OCI-LY3 (cell line): ENCODE measurements at regions not wholly inside any gene's neighbourhood (a gene's known extent, or its start where the extent isn't known, plus 50 kb on each side); places are given as distances from the start of the nearest gene placed in this dataset.

ENCODE experiments used
- H2AFZ ChIP-seq: fragments of 200-600, 300-600 bp; shearing (Covaris generic); 2 replicates; pipeline ENCODE4 v1.6.0; 2014; ENCODE audit warnings: antibody characterized with exemption, low read depth, low read length
- H3K27ac ChIP-seq: fragments of 200-600, 300-600 bp; sonication (generic); 2 replicates; pipeline ENCODE4 v1.5.1; 2014; ENCODE audit warnings: mild to moderate bottlenecking, low read length, moderate library complexity, mixed read lengths
- H3K27me3 ChIP-seq: fragments of 200-600, 300-600 bp; sonication (generic); 2 replicates; pipeline ENCODE4 v1.6.1; 2014; ENCODE audit warnings: low read depth, low read length, mixed read lengths
- H3K36me3 ChIP-seq: fragments of 200-600, 300-600 bp; sonication (generic); replicated peaks from 2 replicates; pipeline ENCODE3; 2014; ENCODE audit warnings: low read depth, low read length, mixed read lengths
- H3K4me1 ChIP-seq: fragments of 300-600, 200-600 bp; sonication (generic); 2 replicates; pipeline ENCODE4 v1.6.1; 2014; ENCODE audit warnings: low read length, mixed read lengths
- H3K4me2 ChIP-seq: fragments of 200-600, 300-600 bp; sonication (generic); 2 replicates; pipeline ENCODE4 v1.6.1; 2014; ENCODE audit warnings: low read length, mixed read lengths
- H3K4me3 ChIP-seq: fragments of 300-600, 200-600 bp; sonication (generic); 2 replicates; pipeline ENCODE4 v1.5.1; 2014; ENCODE audit warnings: antibody characterized with exemption, mild to moderate bottlenecking, low read length, moderate library complexity
- H3K79me2 ChIP-seq: fragments of 300-600, 200-600 bp; shearing (Covaris generic); 2 replicates; pipeline ENCODE4 v1.6.1; 2014; ENCODE audit warnings: mild to moderate bottlenecking, low read length, mixed read lengths
- H3K9ac ChIP-seq: fragments of 300-600, 200-600 bp; shearing (Covaris generic); 2 replicates; pipeline ENCODE4 v1.6.0; 2014; ENCODE audit warnings: mild to moderate bottlenecking, low read length, moderate library complexity
- H3K9me3 ChIP-seq: fragments of 200-600, 300-600 bp; shearing (Covaris generic); 2 replicates; pipeline ENCODE4 v1.6.1; 2014; ENCODE audit warnings: low read length, mixed read lengths; ENCODE audit not compliant: insufficient read depth
- H4K20me1 ChIP-seq: fragments of 200-600, 300-600 bp; sonication (generic); 2 replicates; pipeline ENCODE4 v1.6.1; 2016; ENCODE audit warnings: low read length, mixed read lengths; ENCODE audit not compliant: insufficient read depth
- EZH2phosphoT487 ChIP-seq: fragments of 200-600 bp; shearing (Covaris generic); IDR thresholded peaks from 2 replicates; pipeline ENCODE4 v1.6.1; 2018; ENCODE audit warnings: antibody characterized with exemption, mixed run types, low read depth
- TF ChIP-seq, protein P1 (sequence below): fragments of 200-600, 300-600 bp; sonication (generic); IDR thresholded peaks from 2 replicates; pipeline ENCODE4 v1.5.1; 2014; ENCODE audit warnings: antibody characterized with exemption, low read length, low read depth

DNA sequence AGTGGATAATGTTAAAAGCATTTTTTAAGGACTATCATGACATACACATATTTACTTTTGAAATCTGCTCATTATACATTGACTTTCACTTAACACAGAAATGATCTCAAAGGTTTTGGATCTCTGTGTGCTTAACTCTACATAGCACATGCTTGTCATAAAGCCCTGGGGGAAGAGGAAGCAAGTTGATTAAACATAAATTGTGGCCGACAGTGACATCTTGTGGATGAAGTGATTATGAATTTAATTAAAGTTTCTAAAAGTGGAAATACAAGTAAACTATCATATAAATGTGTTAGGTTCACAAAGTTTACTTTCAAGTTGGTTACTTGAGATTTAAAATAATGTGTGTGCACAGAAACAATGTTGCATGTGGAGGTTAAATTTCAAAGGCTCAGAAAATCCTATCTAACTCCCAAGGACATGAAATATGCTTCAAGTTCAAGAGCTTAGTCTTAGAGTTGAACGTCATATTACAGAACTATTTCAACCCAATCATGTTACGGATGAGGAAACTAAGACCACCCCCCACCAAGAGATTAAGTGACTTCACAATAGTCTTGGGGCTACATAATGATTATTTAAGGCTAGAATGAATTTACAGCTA, 1247.8 kb downstream of the GATA3 start:
- TF ChIP-seq EZH2phosphoT487: no peak
- TF ChIP-seq, protein P1, sequence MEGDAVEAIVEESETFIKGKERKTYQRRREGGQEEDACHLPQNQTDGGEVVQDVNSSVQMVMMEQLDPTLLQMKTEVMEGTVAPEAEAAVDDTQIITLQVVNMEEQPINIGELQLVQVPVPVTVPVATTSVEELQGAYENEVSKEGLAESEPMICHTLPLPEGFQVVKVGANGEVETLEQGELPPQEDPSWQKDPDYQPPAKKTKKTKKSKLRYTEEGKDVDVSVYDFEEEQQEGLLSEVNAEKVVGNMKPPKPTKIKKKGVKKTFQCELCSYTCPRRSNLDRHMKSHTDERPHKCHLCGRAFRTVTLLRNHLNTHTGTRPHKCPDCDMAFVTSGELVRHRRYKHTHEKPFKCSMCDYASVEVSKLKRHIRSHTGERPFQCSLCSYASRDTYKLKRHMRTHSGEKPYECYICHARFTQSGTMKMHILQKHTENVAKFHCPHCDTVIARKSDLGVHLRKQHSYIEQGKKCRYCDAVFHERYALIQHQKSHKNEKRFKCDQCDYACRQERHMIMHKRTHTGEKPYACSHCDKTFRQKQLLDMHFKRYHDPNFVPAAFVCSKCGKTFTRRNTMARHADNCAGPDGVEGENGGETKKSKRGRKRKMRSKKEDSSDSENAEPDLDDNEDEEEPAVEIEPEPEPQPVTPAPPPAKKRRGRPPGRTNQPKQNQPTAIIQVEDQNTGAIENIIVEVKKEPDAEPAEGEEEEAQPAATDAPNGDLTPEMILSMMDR: peak; percentile 42
- Histone ChIP-seq H3K4me1 (no peaks in the 10 kb centered on the region), H3K9me3 (no peaks in the 10 kb centered on the region), H3K4me2 (no peak overlapping the region), H3K27ac (no peak overlapping the region), H3K27me3 (no peaks in the 10 kb centered on the region), H3K79me2 (no peaks in the 10 kb centered on the region), H2AFZ (no peak overlapping the region), H3K4me3 (no peak overlapping the region), H4K20me1 (no peaks in the 10 kb centered on the region), H3K9ac (no peak overlapping the region), H3K36me3 (no peaks in the 10 kb centered on the region)

DNA sequence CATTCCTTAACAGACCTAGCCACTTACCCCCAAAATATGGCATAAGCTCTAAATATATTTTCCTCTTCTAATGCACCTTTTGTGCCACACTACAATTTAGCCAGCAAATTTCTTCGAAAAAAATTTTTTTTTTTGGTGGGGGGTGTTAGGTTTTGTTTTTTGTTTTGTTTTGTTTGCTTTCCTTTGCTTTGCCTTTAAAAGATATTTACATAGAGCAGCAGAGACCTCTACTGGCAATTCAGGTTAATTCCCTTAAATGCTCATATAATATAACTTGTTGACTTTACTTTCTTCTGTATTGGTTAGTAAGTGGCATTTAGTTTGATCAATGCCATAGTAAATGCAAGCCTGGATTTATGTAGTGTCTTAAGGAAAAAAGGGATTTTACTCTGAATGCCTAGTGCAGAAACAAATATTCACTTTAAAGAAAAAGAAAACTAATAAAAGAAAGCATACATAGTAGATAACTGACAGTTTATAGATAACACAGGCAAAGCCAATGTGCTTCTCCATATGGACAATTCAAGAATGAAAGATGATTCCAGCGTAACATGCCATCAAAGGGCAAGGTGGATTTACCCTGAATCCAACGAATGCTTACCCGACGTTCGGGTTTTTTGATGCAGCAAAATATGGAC, 1250.6 kb downstream of the GATA3 start:
- no peaks in the 10 kb centered on the region for H4K20me1 ChIP-seq
- no peak overlapping the region for H2AFZ ChIP-seq
- no peak overlapping the region for H3K4me2 ChIP-seq
- no peak overlapping the region for H3K27ac ChIP-seq
- no peak overlapping the region for H3K4me3 ChIP-seq
- TF ChIP-seq EZH2phosphoT487: no peak
- TF ChIP-seq, protein P1: peak; percentile 51
- no peaks in the 10 kb centered on the region for H3K36me3 ChIP-seq
- H3K9me3 ChIP-seq: no peaks in the 10 kb centered on the region
- no peaks in the 10 kb centered on the region for H3K4me1 ChIP-seq
- H3K79me2 ChIP-seq: no peaks in the 10 kb centered on the region
- no peak overlapping the region for H3K9ac ChIP-seq
- H3K27me3 ChIP-seq: no peaks in the 10 kb centered on the region

DNA sequence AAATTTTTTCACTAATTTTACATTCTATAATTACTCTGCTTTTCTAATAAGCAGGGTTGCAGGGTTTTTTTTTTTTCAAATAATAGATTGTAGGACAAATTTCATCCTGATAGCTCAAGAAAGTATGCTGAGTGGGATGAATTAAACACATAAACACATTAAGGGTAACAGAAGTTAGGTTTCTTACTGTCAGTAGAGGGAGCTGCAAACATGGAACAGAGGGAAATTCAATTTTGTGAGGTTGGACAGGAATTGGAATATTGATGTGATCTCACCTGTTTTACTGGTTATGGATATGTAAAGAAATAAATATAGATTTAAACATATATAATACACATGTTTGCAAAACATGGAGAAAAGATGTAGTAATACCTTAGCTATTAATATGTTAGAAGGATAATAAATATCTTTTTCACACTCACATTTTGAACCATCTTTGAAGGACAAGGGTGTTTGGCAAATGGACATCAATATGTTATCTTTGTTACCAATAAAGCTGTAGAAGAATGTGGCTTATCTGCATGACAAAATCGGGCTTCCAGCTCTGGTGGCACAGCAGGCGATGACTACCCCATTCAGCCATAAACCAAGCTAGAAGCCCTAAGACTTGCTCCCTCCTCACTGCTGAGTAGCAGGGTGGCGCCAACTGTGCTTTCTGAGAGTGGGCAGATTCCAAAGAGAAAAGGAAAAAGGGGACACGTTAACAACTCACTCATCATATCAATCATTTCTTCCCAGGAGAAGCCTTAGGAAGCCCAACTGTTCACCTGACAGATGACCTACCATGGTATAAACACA, 1257.4 kb downstream of the GATA3 start:
- no peak overlapping the region for H3K27ac ChIP-seq
- no peaks in the 10 kb centered on the region for H3K36me3 ChIP-seq
- H3K79me2 ChIP-seq: no peaks in the 10 kb centered on the region
- peaks cover 5% of the 10 kb centered on the region for H3K4me1 ChIP-seq
- H3K4me3 ChIP-seq: no peak overlapping the region
- TF ChIP-seq, protein P1: peak; percentile 11; the same call in 1 of the 2 replicates
- TF ChIP-seq EZH2phosphoT487: no peak
- no peaks in the 10 kb centered on the region for H3K27me3 ChIP-seq
- H2AFZ ChIP-seq: no peak overlapping the region
- H3K9me3 ChIP-seq: no peaks in the 10 kb centered on the region
- H3K4me2 ChIP-seq: no peak overlapping the region
- H3K9ac ChIP-seq: no peak overlapping the region
- H4K20me1 ChIP-seq: no peaks in the 10 kb centered on the region

DNA sequence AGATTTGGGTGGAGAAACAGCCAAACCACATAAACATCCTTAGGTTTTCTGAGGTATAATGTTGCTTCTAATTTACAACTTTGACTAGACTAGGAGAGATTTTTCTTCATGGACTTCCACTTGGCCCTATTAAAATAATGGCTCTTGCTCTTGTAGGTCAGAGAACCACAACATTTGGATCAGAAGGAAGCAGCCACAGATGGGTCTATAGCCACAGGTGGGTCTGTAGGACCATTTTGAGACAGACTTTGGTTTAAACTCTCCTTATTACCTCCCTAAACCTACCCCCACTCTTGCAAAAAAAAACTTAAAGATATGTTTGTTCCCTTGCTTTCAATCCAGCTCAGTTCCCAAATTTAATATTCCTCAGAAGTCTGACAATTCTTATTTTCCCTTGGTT, 1260.8 kb downstream of the GATA3 start:
- Histone ChIP-seq H3K27me3 (no peaks in the 10 kb centered on the region), H3K4me1 (peaks cover 5% of the 10 kb centered on the region), H3K79me2 (no peaks in the 10 kb centered on the region), H3K27ac (no peak overlapping the region), H3K9ac (no peak overlapping the region), H4K20me1 (no peaks in the 10 kb centered on the region), H2AFZ (no peak overlapping the region), H3K9me3 (no peaks in the 10 kb centered on the region), H3K4me2 (no peak overlapping the region), H3K36me3 (no peaks in the 10 kb centered on the region), H3K4me3 (no peak overlapping the region)
- no peak for TF ChIP-seq EZH2phosphoT487
- TF ChIP-seq, protein P1: no peak
